Left hindlimb (tissue), 1 donor: ENCODE measurements at regions not wholly inside any gene's neighbourhood (a gene's known extent, or its start where the extent isn't known, plus 50 kb on each side); places are given as distances from the start of the nearest gene placed in this dataset.
A peak's percentile ranks its signal among the peaks of the same experiment; 100 is the strongest.
"Not testable (repeated sequence)": the region's sequence is repeated elsewhere in the genome, so short reads cannot be mapped to it uniquely, and the experiment has no call there.

Experiments
- DNase-seq: peaks from one replicate; pipeline ENCODE4 v3.0.0-alpha.2; 2018

GRCh38 chr4:3365326-3365725, 72.5 kb downstream of the RGS12 start:
- DNase-seq: no peak

- DNase-seq: no peak
These were observed 73.3 kb downstream of the RGS12 start for GRCh38 chr4:3365871-3366842.

DNA sequence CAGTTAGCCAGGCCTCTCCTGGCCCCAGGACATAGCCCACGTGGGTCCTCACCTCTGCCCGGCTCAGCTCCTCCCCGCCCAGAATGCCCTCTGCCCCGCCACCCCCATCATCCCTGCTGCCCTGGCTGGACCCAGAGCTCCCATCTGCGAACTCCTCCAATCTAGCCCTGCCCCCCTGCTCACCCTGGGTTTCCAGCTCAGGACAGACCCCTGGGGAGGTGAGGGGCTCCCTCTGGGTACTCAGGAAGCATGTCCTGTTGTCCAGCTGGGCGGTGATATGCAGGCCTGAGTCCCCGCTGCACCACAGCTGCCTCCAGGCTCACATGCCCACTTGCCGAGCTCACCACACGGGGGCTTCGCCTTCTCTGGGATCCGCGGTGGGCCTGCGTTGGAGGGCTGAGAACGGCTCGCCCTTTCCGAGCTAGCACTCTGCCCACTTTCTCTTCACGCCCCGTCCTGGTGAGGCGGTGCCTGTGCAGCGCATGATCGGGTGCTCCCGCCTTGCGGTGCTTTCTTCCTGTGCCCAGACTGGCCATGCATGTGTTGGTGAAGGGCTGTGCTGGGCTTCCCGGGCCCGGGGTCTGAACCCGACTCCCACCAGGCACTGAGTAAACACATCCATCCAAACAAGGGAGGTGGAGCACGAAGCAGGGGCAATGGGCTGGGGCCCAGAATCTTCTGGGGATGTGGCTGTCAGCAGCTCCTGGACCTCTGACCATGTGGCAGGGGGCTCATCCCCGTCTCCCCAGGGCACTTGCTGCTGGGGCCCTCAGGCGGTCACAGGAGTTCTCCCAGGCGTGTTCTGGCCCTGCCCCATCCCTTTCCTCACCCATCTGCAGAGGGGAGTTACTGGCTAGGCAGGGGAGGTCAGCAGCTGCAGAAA, 74.3 kb downstream of the RGS12 start:
- no peak for DNase-seq

DNA sequence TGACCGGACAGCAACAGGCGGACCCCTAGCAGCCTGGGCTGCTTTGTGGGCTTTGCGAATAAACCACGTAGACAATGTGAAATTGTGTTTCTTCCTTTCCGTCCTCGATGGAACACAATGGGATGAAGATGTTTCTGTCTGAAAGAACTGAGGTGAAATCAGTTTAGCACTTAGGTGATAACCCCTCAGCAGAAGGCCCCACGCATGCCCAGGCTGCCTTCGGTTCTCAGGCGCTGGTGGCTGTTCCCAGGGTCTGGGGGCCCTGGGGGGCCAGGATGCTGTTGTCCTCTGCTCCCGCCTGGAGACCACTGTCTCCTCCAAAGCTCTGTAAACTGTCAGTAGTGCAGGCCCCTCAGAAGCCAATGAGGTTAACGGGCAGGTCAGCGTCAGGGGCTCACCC, 73.9 kb upstream of the HGFAC start:
- no peak for DNase-seq

GRCh38 chr4:3368334-3368733, 73.4 kb upstream of the HGFAC start:
- DNase-seq: no peak

DNA sequence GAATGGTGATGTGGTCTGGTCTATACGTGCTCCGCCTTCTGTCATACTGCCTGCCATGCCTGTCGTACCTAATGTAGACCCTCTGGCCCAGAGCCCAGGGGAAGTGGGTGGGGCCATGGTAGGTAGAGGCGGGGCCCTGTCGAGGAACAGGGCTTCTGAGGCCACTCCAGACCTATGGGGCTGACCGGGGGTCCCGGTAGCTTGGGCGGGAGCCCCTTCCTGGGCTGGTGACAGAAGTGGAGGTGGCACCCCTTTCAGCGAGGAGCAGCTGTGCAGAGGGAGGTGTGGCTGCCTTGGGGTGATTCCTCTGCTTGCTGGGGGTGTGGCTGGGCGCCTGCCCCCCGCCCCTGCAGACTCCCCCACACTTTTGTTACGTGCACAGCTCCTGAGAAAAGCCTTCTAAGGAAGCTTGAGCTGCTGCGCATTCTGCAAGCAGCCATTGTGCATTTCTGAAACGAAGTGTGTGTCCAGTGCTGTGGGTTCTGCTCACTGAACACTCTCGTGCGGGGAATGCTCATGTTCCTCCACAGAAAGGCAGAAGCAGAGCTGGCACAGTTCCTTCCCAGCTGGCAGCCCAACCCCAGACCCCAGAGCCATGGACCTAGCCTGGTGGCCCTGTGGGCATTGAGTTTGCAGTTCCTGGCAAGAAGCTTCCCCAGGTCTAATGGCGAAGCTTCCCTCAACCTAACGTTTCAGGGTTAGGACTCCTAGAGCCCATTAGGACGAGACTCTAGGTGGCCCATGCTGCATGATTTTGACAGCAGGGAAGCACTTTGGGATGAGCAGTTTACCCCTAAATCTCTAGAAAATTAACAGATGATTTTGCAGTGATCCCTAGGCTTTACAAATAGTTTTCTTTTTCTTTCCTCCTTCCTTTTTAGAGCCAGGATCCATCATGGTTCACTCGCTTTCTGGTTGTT, 72.7 kb upstream of the HGFAC start:
- DNase-seq: no peak

GRCh38 chr4:3369781-3370674, 71.7 kb upstream of the HGFAC start:
- DNase-seq: peak; percentile 71

GRCh38 chr4:3371033-3372001, 70.5 kb upstream of the HGFAC start:
- no peak for DNase-seq

GRCh38 chr4:3372264-3372932, 69.4 kb upstream of the HGFAC start:
- DNase-seq: no peak

DNA sequence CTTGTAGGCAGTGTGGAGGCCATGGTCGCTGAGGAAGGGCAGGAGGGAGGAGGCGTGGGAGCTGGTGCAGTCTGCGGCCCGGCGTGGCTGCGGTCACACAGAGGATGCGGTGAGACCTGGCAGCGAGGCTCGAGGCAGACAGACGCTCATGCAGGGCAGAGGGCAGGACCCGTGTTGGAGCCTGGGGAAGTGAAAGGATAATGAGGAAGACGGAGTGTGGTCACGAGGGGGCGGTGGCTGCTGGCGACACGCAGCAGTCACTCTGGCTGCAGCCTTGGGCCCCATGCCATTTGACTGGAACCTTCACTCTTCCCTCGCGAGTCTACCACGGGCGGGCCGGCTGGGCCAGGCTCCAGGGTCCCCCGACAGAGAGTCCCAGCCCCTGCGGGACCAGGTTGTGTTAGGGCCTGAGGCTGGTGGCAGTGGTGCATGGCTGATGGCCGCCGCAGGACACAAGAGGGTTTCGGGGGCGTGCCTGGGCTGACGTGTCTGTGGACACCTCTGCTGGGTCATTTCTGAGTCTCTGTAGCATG, 68.8 kb upstream of the HGFAC start:
- no peak for DNase-seq

DNA sequence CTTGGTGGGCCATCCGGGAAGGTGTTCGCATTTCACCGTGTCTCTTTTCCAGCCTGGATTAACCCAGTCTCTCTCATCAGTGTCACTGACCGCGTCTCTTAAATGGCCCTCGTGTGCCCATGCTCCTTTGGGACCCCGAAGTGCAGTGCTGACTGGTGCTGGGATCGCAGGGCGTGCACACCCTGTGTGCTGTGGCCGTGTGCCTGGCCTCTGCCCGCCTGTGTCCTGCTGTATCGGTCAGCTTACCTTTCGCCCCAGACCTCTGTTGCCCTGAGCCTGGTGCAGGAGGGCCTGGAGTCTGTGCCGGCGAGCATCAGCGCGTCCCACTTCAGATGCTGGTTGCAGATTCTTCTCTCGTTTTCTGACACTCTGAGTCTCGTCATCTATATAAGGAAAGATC, 68.3 kb upstream of the HGFAC start:
- no peak for DNase-seq

GRCh38 chr4:3374011-3374645, 67.6 kb upstream of the HGFAC start:
- no peak for DNase-seq

- no peak for DNase-seq
These were observed 67.1 kb upstream of the HGFAC start for GRCh38 chr4:3374667-3375066.

DNA sequence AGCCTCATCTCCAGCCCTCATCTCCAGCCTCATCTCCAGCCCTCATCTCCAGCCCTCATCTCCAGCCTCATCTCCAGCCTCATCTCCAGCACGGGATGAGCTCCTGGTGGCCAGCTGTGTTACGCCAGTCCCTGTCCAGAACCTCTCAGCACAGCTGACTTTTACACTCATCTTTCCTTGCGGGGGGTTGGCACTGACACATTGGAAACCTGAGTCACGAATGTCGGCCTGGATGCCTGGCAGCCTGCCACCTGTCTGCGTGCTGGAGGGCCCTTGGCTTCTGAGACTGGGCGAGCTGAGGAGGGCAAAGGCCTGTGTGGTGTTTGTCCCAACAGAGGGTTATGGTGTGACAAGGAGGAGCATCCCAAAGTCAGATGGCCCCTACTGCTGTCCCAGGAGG, 66.1 kb upstream of the HGFAC start:
- DNase-seq: no peak

- DNase-seq: no peak
These were observed 65.5 kb upstream of the HGFAC start for GRCh38 chr4:3376266-3376665.

- no peak for DNase-seq
These were observed 64.2 kb upstream of the HGFAC start for GRCh38 chr4:3377557-3377956.

DNA sequence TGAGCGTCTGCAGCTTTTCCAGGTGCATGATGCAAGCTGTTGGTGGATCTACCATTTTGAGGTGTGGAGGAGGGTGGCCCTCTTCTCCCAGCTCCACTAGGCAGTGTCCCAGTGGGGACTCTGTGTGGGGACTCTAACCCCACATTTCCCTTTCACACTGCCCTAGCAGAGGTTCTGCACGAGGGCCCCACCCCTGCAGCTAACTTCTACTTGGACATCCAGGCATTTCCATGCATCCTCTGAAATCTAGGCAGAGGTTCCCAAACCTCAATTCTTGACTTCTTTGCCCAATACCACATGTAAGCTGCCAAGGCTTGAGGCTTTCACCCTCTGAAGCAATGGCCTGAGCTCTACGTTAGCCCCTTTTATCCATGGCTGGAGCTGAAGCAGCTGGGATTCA, 61.4 kb upstream of the HGFAC start:
- not testable (repeated sequence) for DNase-seq

- DNase-seq: not testable (repeated sequence)
These were observed 60.6 kb upstream of the HGFAC start for GRCh38 chr4:3381208-3381607.

GRCh38 chr4:3382251-3382650, 59.5 kb upstream of the HGFAC start:
- no peak for DNase-seq
